Tibial nerve (tissue), 4 donors: ENCODE measurements at regions not wholly inside any gene's neighbourhood (a gene's known extent, or its start where the extent isn't known, plus 50 kb on each side); places are given as distances from the start of the nearest gene placed in this dataset.

Source experiments
- CTCF ChIP-seq, 5 experiments: fragments of 200-600 bp in 3 of 5; fragments of 450-650 bp in 2 of 5; sonication (generic) in 3 of 5; IDR thresholded peaks; one replicate each; pipeline ENCODE4 v1.5.1; 2016 to 2019; ENCODE audit warnings: antibody characterized with exemption in 5 of 5, mild to moderate bottlenecking in 3 of 5, moderate library complexity in 2 of 5
- EP300 ChIP-seq, 2 donors: sonication (generic); formaldehyde crosslinking; IDR thresholded peaks; one replicate each; pipeline ENCODE4 v1.6.1; 2017; ENCODE audit warnings: antibody characterized with exemption in 2 of 2, mild to moderate bottlenecking in 1 of 2
- POLR2A ChIP-seq, 2 donors: fragments of 450-650 bp; IDR thresholded peaks; one replicate each; pipeline ENCODE4 v1.6.1; 2017; ENCODE audit warnings: antibody characterized with exemption in 2 of 2, mild to moderate bottlenecking in 2 of 2, moderate library complexity in 2 of 2

GRCh38 chr10:88129013-88129412 lies 265.6 kb downstream of the PTEN start:
- TF ChIP-seq CTCF (IDR thresholded peaks at IDR 0.05) (no peak), EP300 (IDR thresholded peaks at IDR 0.05) (no peak), POLR2A (IDR thresholded peaks at IDR 0.05) (no peak)
